ENCODE measurements at regions not wholly inside any gene's neighbourhood (a gene's known extent, or its start where the extent isn't known, plus 50 kb on each side); places are given as distances from the start of the nearest gene placed in this dataset.

DNA sequence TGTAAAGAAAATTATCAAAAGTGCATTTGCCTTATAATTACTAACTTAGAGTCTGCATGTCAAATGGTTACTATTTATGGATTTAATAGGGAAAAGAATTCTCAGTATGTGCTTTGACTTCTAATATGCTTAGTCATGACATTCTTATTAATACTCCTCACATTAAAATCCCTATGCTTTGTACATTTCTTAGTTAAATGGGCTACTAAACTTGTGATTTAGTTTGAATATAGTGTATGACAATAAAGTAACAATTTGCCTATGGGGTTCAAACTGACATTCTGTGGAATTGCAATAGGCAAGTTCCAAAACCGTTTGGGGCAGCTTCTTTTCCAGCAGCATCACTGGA is 361.9 kb upstream of the TMTC1 start:
- Mint-ChIP-seq H3K27me3 (peaks cover 3% of the 10 kb centered on the region), H3K36me3 (peaks cover 3% of the 10 kb centered on the region), H3K27ac (no peak overlapping the region), H3K4me3 (no peak overlapping the region), H3K9me3 (no peaks in the 10 kb centered on the region), H3K4me1 (ENCODE audit: unreplicated experiment) (no peaks in the 10 kb centered on the region)
- DNase-seq (ENCODE audit: extremely low spot score, unreplicated experiment), result no peak
- TF ChIP-seq, protein P1, sequence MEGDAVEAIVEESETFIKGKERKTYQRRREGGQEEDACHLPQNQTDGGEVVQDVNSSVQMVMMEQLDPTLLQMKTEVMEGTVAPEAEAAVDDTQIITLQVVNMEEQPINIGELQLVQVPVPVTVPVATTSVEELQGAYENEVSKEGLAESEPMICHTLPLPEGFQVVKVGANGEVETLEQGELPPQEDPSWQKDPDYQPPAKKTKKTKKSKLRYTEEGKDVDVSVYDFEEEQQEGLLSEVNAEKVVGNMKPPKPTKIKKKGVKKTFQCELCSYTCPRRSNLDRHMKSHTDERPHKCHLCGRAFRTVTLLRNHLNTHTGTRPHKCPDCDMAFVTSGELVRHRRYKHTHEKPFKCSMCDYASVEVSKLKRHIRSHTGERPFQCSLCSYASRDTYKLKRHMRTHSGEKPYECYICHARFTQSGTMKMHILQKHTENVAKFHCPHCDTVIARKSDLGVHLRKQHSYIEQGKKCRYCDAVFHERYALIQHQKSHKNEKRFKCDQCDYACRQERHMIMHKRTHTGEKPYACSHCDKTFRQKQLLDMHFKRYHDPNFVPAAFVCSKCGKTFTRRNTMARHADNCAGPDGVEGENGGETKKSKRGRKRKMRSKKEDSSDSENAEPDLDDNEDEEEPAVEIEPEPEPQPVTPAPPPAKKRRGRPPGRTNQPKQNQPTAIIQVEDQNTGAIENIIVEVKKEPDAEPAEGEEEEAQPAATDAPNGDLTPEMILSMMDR (conservative IDR thresholded peaks at IDR 0.05), result no peak

DNA sequence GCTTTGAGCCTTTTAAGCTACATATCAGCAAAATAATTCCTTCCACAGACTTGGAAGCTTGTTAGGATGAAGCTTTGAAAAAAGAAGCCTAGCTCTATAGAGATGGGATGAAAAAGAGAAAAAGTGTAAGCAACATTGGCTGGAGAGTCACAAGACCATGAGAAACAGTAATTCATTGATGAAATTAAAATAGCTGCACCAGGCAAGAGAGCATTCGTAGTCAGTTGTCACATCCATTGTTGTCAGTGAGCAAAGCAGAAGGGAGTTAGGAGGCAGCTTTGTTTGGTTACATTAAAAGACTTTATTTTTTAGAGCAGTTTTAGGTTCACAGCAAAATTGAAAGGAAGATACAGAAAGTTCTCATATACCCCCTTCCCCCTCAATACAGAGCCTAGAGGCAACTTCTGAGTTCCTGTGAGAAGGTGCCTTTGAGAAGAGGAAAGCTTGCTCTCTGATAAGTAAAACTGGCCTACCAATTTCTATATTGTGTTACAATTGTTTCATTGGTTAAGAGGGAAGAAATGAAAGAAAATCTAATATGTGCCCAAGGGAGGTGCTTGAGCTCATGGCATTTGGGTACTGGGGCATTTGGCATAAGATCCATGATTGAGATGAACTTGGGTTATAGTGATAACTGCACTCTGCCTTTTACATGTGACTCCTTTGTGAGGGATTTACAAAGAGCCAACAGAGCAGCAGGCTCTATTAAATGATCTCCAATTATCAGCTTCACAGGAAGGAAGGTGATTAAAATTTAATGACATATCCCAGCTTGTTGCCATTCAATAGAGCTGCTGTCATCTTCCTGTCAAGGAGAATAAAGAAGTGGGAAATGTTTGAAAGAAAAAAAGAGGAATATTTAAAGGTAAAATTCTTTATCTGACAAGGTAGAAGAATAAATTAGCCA is 361.3 kb upstream of the TMTC1 start:
- TF ChIP-seq, protein P1 (conservative IDR thresholded peaks at IDR 0.05), result no peak
- DNase-seq (ENCODE audit: extremely low spot score, unreplicated experiment), result no peak
- no peak overlapping the region for H3K4me3 Mint-ChIP-seq
- peaks cover 3% of the 10 kb centered on the region for H3K9me3 Mint-ChIP-seq
- H3K27ac Mint-ChIP-seq, result no peak overlapping the region
- H3K36me3 Mint-ChIP-seq, result peaks cover 3% of the 10 kb centered on the region
- H3K4me1 Mint-ChIP-seq (ENCODE audit: unreplicated experiment), result no peaks in the 10 kb centered on the region
- H3K27me3 Mint-ChIP-seq, result peaks cover 3% of the 10 kb centered on the region

DNA sequence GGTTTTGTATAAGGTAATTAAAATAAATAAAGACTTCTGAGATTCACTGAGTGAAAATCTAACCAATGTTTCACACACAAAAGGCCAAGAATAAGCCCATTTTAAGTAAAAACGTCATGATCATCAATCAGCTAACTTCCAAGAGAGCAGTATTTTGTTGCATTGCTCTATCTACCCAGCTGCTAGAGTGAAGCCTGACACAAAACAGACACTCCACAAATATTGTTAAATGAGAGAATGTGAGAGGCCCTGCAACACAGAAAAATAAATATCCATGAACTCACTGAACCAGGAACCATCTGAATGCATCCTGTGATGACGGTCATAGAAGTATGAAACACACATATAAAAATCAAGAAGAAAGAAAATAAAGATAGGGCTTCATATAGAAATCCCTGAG is 358.6 kb upstream of the TMTC1 start:
- H3K9me3 Mint-ChIP-seq, result peaks cover 6% of the 10 kb centered on the region
- H3K4me1 Mint-ChIP-seq (ENCODE audit: unreplicated experiment), result no peaks in the 10 kb centered on the region
- TF ChIP-seq, protein P1 (conservative IDR thresholded peaks at IDR 0.05), result no peak
- peaks cover 3% of the 10 kb centered on the region for H3K36me3 Mint-ChIP-seq
- H3K27me3 Mint-ChIP-seq, result no peaks in the 10 kb centered on the region
- H3K27ac Mint-ChIP-seq, result no peak overlapping the region
- DNase-seq (ENCODE audit: extremely low spot score, unreplicated experiment), result no peak
- no peak overlapping the region for H3K4me3 Mint-ChIP-seq

DNA sequence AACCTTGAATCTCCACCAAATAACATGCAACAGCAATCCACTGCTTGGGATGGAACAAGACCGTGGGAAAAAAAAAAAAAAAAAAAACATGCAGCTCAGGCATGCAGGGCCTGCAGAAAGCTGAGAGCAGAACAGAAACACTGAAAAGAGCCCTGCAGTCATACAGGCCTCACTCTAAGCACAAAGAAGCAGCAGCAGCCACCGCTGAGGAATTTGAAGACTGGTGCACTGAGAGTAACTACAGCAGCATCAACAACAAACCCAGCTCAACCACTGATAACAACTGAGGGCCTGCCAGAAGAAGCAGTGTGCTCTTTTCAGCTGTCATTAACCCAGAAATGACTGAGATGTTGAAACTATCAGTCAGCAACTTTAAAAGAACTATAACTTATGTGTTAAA is 354.7 kb upstream of the TMTC1 start:
- no peaks in the 10 kb centered on the region for H3K4me1 Mint-ChIP-seq (ENCODE audit: unreplicated experiment)
- no peak overlapping the region for H3K4me3 Mint-ChIP-seq
- no peak for DNase-seq (ENCODE audit: extremely low spot score, unreplicated experiment)
- peaks cover 6% of the 10 kb centered on the region for H3K9me3 Mint-ChIP-seq
- H3K27me3 Mint-ChIP-seq, result no peaks in the 10 kb centered on the region
- no peak overlapping the region for H3K27ac Mint-ChIP-seq
- H3K36me3 Mint-ChIP-seq, result peaks cover 3% of the 10 kb centered on the region
- TF ChIP-seq, protein P1 (conservative IDR thresholded peaks at IDR 0.05), result no peak

DNA sequence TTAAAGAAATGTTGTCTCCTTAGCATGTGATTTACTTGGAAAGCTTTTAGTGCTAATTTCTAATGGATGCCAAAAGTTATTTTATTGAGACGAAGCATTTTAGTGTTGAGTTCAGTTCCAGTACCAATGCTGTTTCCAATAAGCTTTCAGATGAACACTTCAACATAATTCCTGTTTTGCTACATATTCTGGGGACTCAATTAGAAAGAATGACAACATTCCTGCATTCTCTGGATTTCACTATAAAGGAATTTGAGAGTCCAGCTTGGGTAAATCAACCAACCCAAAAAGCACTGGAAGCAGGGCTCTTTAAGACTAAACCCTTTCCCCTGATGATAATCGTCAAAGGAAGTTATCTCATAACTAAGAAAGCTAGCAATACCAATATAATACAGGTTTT is 353.0 kb upstream of the TMTC1 start:
- Mint-ChIP-seq H3K27ac (no peak overlapping the region), H3K27me3 (no peaks in the 10 kb centered on the region), H3K4me3 (no peak overlapping the region), H3K4me1 (ENCODE audit: unreplicated experiment) (no peaks in the 10 kb centered on the region), H3K36me3 (peaks cover 3% of the 10 kb centered on the region), H3K9me3 (peaks cover 6% of the 10 kb centered on the region)
- DNase-seq (ENCODE audit: extremely low spot score, unreplicated experiment), result no peak
- TF ChIP-seq, protein P1 (conservative IDR thresholded peaks at IDR 0.05), result no peak
